ACHN (cell line): ENCODE measurements at regions not wholly inside any gene's neighbourhood (a gene's known extent, or its start where the extent isn't known, plus 50 kb on each side); places are given as distances from the start of the nearest gene placed in this dataset.

Experiments used
- DNase-seq: peaks from one replicate; pipeline ENCODE4 v3.0.0-alpha.2; 2015
- in situ Hi-C: cut with HindIII; loops from 2 replicates; pipeline ENCODE4 v1.10.0; 2017; ENCODE audit warnings: low sequenced_read_pairs, low pct_ligation_motif_present, low pct_unique_long_range_greater_than_20kb

GRCh38 chr2:138433995-138434951 lies 67.3 kb upstream of the SPOPL start:
- no peak for DNase-seq
- in situ Hi-C loops = no loop called here

- in situ Hi-C loops = no loop called here
- DNase-seq = no peak
Observed at GRCh38 chr2:138435701-138436100, 65.9 kb upstream of the SPOPL start.

GRCh38 chr2:138439733-138440132 lies 61.8 kb upstream of the SPOPL start:
- DNase-seq = no peak
- in situ Hi-C loops = no loop called here

GRCh38 chr2:138440759-138441158 lies 60.8 kb upstream of the SPOPL start:
- no peak for DNase-seq
- in situ Hi-C loops = no loop called here

GRCh38 chr2:138441916-138442315 lies 59.7 kb upstream of the SPOPL start:
- no peak for DNase-seq
- in situ Hi-C loops = no loop called here

- in situ Hi-C loops = no loop called here
- no peak for DNase-seq
Observed at GRCh38 chr2:138444411-138444810, 57.2 kb upstream of the SPOPL start.

GRCh38 chr2:138445227-138445626 lies 56.3 kb upstream of the SPOPL start:
- DNase-seq = no peak
- in situ Hi-C loops = no loop called here

GRCh38 chr2:138446043-138446442 lies 55.5 kb upstream of the SPOPL start:
- DNase-seq = no peak
- in situ Hi-C loops = no loop called here

GRCh38 chr2:138447889-138448570 lies 53.5 kb upstream of the SPOPL start:
- in situ Hi-C loops = no loop called here
- no peak for DNase-seq
